Smooth muscle cell (in vitro differentiated cells): ENCODE measurements at regions not wholly inside any gene's neighbourhood (a gene's known extent, or its start where the extent isn't known, plus 50 kb on each side); places are given as distances from the start of the nearest gene placed in this dataset.

Source experiments
- DNase-seq: peaks from one replicate; lab custom pipeline; 2025; ENCODE audit not compliant: unreplicated experiment; lab: John Stamatoyannopoulos, UW
- H2AFZ ChIP-seq: fragments of 200-600 bp; sonication (generic); 2 replicates; pipeline ENCODE4 v1.6.0; 2016; ENCODE audit warnings: antibody characterized with exemption, low read depth, mild to moderate bottlenecking
- H3F3A ChIP-seq: fragments of 200-600 bp; sonication (generic); 2 replicates; pipeline ENCODE4 v1.6.0; 2017; ENCODE audit warnings: antibody characterized with exemption, low read depth
- H3K27ac ChIP-seq: fragments of 200-600 bp; sonication (generic); 2 replicates; pipeline ENCODE4 v1.5.1; 2016; ENCODE audit warnings: low read depth, mild to moderate bottlenecking
- H3K27me3 ChIP-seq: fragments of 200-600 bp; sonication (generic); 2 replicates; pipeline ENCODE4 v1.6.1; 2016; ENCODE audit warnings: low read depth, mild to moderate bottlenecking
- H3K36me3 ChIP-seq: fragments of 200-600 bp; sonication (generic); 2 replicates; pipeline ENCODE4 v1.5.1; 2016; ENCODE audit warnings: low read depth
- H3K4me1 ChIP-seq: fragments of 200-600 bp; sonication (generic); 2 replicates; pipeline ENCODE4 v1.5.1; 2016; ENCODE audit warnings: low read depth
- H3K4me2 ChIP-seq: fragments of 200-600 bp; sonication (generic); 2 replicates; pipeline ENCODE4 v1.6.0; 2016; ENCODE audit warnings: mild to moderate bottlenecking
- H3K4me3 ChIP-seq: fragments of 200-600 bp; sonication (generic); 2 replicates; pipeline ENCODE4 v1.5.1; 2016; ENCODE audit warnings: mild to moderate bottlenecking
- H3K79me2 ChIP-seq: fragments of 200-600 bp; sonication (generic); 2 replicates; pipeline ENCODE4 v1.6.0; 2016; ENCODE audit warnings: low read depth, mild to moderate bottlenecking
- H3K9ac ChIP-seq: fragments of 200-600 bp; sonication (generic); 2 replicates; pipeline ENCODE4 v1.6.0; 2016; ENCODE audit warnings: low read depth
- H3K9me3 ChIP-seq: fragments of 200-600 bp; sonication (generic); replicated peaks from 2 replicates; pipeline ENCODE4 v1.5.1; 2016; ENCODE audit warnings: low read depth
- H4K20me1 ChIP-seq: fragments of 200-600 bp; sonication (generic); 2 replicates; pipeline ENCODE4 v1.6.0; 2016; ENCODE audit warnings: low read depth
- CTCF ChIP-seq: fragments of 200-600 bp; sonication (generic); IDR thresholded peaks from 2 replicates; pipeline ENCODE4 v1.5.1; 2017; ENCODE audit warnings: borderline replicate concordance, mild to moderate bottlenecking, antibody characterized with exemption; ENCODE audit not compliant: insufficient read depth, poor library complexity, severe bottlenecking
- WGBS: methylation state at CpG from one replicate; pipeline ENCODE4 v1.1.7; 2016; ENCODE audit warnings: low lambda C conversion rate; 5-methylcytosine and 5-hydroxymethylcytosine counted together

- Histone ChIP-seq H3K4me1 (peaks cover 55% of the 10 kb centered on the region), H3K9ac (no peak overlapping the region), H3K79me2 (no peaks in the 10 kb centered on the region), H3F3A (no peaks in the 10 kb centered on the region), H3K4me3 (no peak overlapping the region), H2AFZ (peak overlapping the region; percentile 23), H3K27me3 (no peaks in the 10 kb centered on the region), H3K9me3 (no peaks in the 10 kb centered on the region), H4K20me1 (no peaks in the 10 kb centered on the region), H3K36me3 (no peaks in the 10 kb centered on the region), H3K27ac (no peak overlapping the region), H3K4me2 (peak overlapping the region; percentile 15)
- no peak for TF ChIP-seq CTCF
- no peak for DNase-seq
- WGBS = 32% methylated on average over 7 of the region's 7 CpGs
These were observed 138.0 kb upstream of the EFNA5 start for GRCh38 chr5:107808671-107809137.

- Histone ChIP-seq H3K4me1 (peaks cover 55% of the 10 kb centered on the region), H3K27me3 (no peaks in the 10 kb centered on the region), H2AFZ (no peak overlapping the region), H3K4me2 (no peak overlapping the region), H3F3A (no peaks in the 10 kb centered on the region), H3K27ac (no peak overlapping the region), H3K79me2 (no peaks in the 10 kb centered on the region), H4K20me1 (no peaks in the 10 kb centered on the region), H3K9me3 (no peaks in the 10 kb centered on the region), H3K4me3 (no peak overlapping the region), H3K9ac (no peak overlapping the region), H3K36me3 (no peaks in the 10 kb centered on the region)
- WGBS = 66% methylated on average over 5 of the region's 5 CpGs
- TF ChIP-seq CTCF = no peak
- no peak for DNase-seq
These were observed 136.7 kb upstream of the EFNA5 start for GRCh38 chr5:107807431-107807830.

- no peaks in the 10 kb centered on the region for H3K9me3 ChIP-seq
- H3F3A ChIP-seq = no peaks in the 10 kb centered on the region
- no peak overlapping the region for H3K27ac ChIP-seq
- no peak overlapping the region for H2AFZ ChIP-seq
- H3K36me3 ChIP-seq = no peaks in the 10 kb centered on the region
- TF ChIP-seq CTCF = no peak
- DNase-seq = no peak
- no peak overlapping the region for H3K9ac ChIP-seq
- H3K4me3 ChIP-seq = no peak overlapping the region
- H3K4me2 ChIP-seq = no peak overlapping the region
- WGBS = 67% methylated on average over 1 of the region's 1 CpG
- H3K79me2 ChIP-seq = no peaks in the 10 kb centered on the region
- H3K27me3 ChIP-seq = no peaks in the 10 kb centered on the region
- peaks cover 55% of the 10 kb centered on the region for H3K4me1 ChIP-seq
- H4K20me1 ChIP-seq = no peaks in the 10 kb centered on the region
These were observed 136.0 kb upstream of the EFNA5 start for GRCh38 chr5:107806705-107807104.

GRCh38 chr5:107806271-107806670 is 135.5 kb upstream of the EFNA5 start:
- no peaks in the 10 kb centered on the region for H3K9me3 ChIP-seq

More at GRCh38 chr5:107806271-107806670, 135.5 kb upstream of the EFNA5 start:
- peaks cover 55% of the 10 kb centered on the region for H3K4me1 ChIP-seq
- no peak overlapping the region for H3K9ac ChIP-seq
- no peaks in the 10 kb centered on the region for H3K36me3 ChIP-seq
- no peak overlapping the region for H2AFZ ChIP-seq
- WGBS = 91% methylated on average over 5 of the region's 5 CpGs
- H3K27ac ChIP-seq = no peak overlapping the region
- TF ChIP-seq CTCF = no peak
- H3K4me3 ChIP-seq = no peak overlapping the region
- no peaks in the 10 kb centered on the region for H3F3A ChIP-seq
- no peaks in the 10 kb centered on the region for H3K27me3 ChIP-seq
- no peak overlapping the region for H3K4me2 ChIP-seq
- no peaks in the 10 kb centered on the region for H3K79me2 ChIP-seq
- no peak for DNase-seq
- no peaks in the 10 kb centered on the region for H4K20me1 ChIP-seq
